HCT116 (cell line): ENCODE measurements at regions not wholly inside any gene's neighbourhood (a gene's known extent, or its start where the extent isn't known, plus 50 kb on each side); places are given as distances from the start of the nearest gene placed in this dataset.

ENCODE experiments used
- CTCF ChIP-seq, 3 experiments: fragments of 200-600 bp in 1 of 3; sonication (generic) in 1 of 3; IDR thresholded peaks in 2 of 3; conservative IDR thresholded peaks in 1 of 3; 2 replicates each; pipeline ENCODE4 v1.5.1; 2012 to 2017; ENCODE audit warnings: low read depth in 2 of 3, low read length in 2 of 3, antibody characterized with exemption in 1 of 3, borderline replicate concordance in 1 of 3, control low read depth in 1 of 3, mild to moderate bottlenecking in 1 of 3, mixed read lengths in 1 of 3, mixed run types in 1 of 3, moderate library complexity in 1 of 3; ENCODE audit not compliant: insufficient read depth in 1 of 3
- EZH2phosphoT487 ChIP-seq: fragments of 200-600 bp; IDR thresholded peaks from 2 replicates; pipeline ENCODE4 v1.6.1; 2018; ENCODE audit warnings: antibody characterized with exemption, borderline replicate concordance
- FOSL1 ChIP-seq: IDR thresholded peaks from 2 replicates; pipeline ENCODE4 v1.6.1; 2012; ENCODE audit warnings: low read depth
- JUND ChIP-seq: IDR thresholded peaks from 2 replicates; pipeline ENCODE4 v1.6.1; 2012
- MAX ChIP-seq: IDR thresholded peaks from 2 replicates; pipeline ENCODE4 v1.6.1; 2012
- POLR2A ChIP-seq: IDR thresholded peaks from 2 replicates; pipeline ENCODE4 v1.7.0; 2011; ENCODE audit warnings: borderline replicate concordance; ENCODE audit not compliant: insufficient read depth, insufficient read length; ENCODE audit errors: extremely low read depth
- RAD21 ChIP-seq: IDR thresholded peaks from 2 replicates; pipeline ENCODE4 v1.6.1; 2012; ENCODE audit warnings: low read depth, mild to moderate bottlenecking
- SP1 ChIP-seq: IDR thresholded peaks from 2 replicates; pipeline ENCODE4 v1.6.1; 2012; ENCODE audit warnings: low read depth
- SRF ChIP-seq: IDR thresholded peaks from 2 replicates; pipeline ENCODE4 v1.6.1; 2012; ENCODE audit warnings: low read depth
- YY1 ChIP-seq: IDR thresholded peaks from 2 replicates; pipeline ENCODE4 v1.6.1; 2011; ENCODE audit warnings: low read length, low read depth, moderate library complexity, mild to moderate bottlenecking; ENCODE audit not compliant: insufficient replicate concordance; ENCODE audit errors: extremely low read depth
- ZFX ChIP-seq: fragments of 450-650 bp; IDR thresholded peaks from 2 replicates; pipeline ENCODE4 v1.6.1; 2017

GRCh38 chr6:50318536-50318935 is 268.8 kb upstream of the DEFB112 start:
- TF ChIP-seq MAX (no peak), POLR2A (no peak), JUND (no peak), CTCF (IDR thresholded peaks at IDR 0.05 in 2 of 3, conservative IDR thresholded peaks at IDR 0.05 in 1 of 3; ENCODE audit: borderline replicate concordance in 1 of 3, insufficient read depth in 1 of 3, low read depth in 2 of 3, low read length in 2 of 3) (no peak), SRF (no peak), SP1 (no peak), RAD21 (no peak), EZH2phosphoT487 (no peak), ZFX (no peak), FOSL1 (no peak), YY1 (no peak)
